Keratinocyte (primary cell): ENCODE measurements at regions not wholly inside any gene's neighbourhood (a gene's known extent, or its start where the extent isn't known, plus 50 kb on each side); places are given as distances from the start of the nearest gene placed in this dataset.

Experiments
- DNase-seq: peaks from one replicate; pipeline ENCODE4 v3.0.0-alpha.2; 2011; ENCODE audit warnings: low read depth, missing footprints, low spot score
- FAIRE-seq: peaks from 2 replicates; lab custom pipeline; 2011; peaks lifted over from hg19 to GRCh38; lab: Jason Lieb, UNC
- H2AFZ ChIP-seq: 2 replicates; pipeline ENCODE4 v1.6.0; 2012; ENCODE audit warnings: low read length, control low read depth, inconsistent platforms; ENCODE audit not compliant: control insufficient read depth
- H3K27ac ChIP-seq: 2 replicates; pipeline ENCODE4 v1.5.1; 2011; ENCODE audit warnings: low read length; ENCODE audit not compliant: control insufficient read depth, insufficient read depth
- H3K27me3 ChIP-seq: 3 replicates; pipeline ENCODE4 v1.6.0; 2011; ENCODE audit warnings: low read length; ENCODE audit not compliant: control insufficient read depth, insufficient read depth; ENCODE audit errors: extremely low read depth
- H3K36me3 ChIP-seq, 2 experiments: 2 replicates in 1 of 2; 3 replicates in 1 of 2; pipeline ENCODE4 v1.5.1; 2011; ENCODE audit warnings: low read length in 2 of 2, mild to moderate bottlenecking in 1 of 2; ENCODE audit not compliant: control insufficient read depth in 2 of 2, insufficient read depth in 2 of 2; ENCODE audit errors: extremely low read depth in 1 of 2
- H3K4me1 ChIP-seq: 3 replicates; pipeline ENCODE4 v1.5.1; 2011; ENCODE audit warnings: low read length; ENCODE audit not compliant: control insufficient read depth, insufficient read depth; ENCODE audit errors: extremely low read depth
- H3K4me2 ChIP-seq: 3 replicates; pipeline ENCODE4 v1.6.0; 2011; ENCODE audit warnings: low read depth, low read length; ENCODE audit not compliant: control insufficient read depth, insufficient read depth; ENCODE audit errors: extremely low read depth
- H3K4me3 ChIP-seq, 3 experiments: fragments of 200-600 bp in 1 of 3; sonication (generic) in 1 of 3; 2 replicates in 2 of 3; 3 replicates in 1 of 3; pipeline ENCODE4 v1.5.1; 2011 to 2016; ENCODE audit warnings: low read length in 3 of 3, mild to moderate bottlenecking in 3 of 3, control low read depth in 2 of 3, inconsistent platforms in 1 of 3, low read depth in 1 of 3, mixed read lengths in 1 of 3, mixed run types in 1 of 3, moderate library complexity in 1 of 3; ENCODE audit not compliant: control insufficient read depth in 2 of 3, insufficient read depth in 2 of 3; ENCODE audit errors: extremely low read depth in 1 of 3
- H3K79me2 ChIP-seq: 2 replicates; pipeline ENCODE4 v1.6.0; 2012; ENCODE audit warnings: low read length; ENCODE audit not compliant: control insufficient read depth, insufficient read depth
- H3K9ac ChIP-seq: 3 replicates; pipeline ENCODE4 v1.6.0; 2011; ENCODE audit warnings: low read length; ENCODE audit not compliant: control insufficient read depth, insufficient read depth; ENCODE audit errors: extremely low read depth
- H3K9me1 ChIP-seq: 3 replicates; pipeline ENCODE4 v1.6.0; 2011; ENCODE audit warnings: low read length; ENCODE audit not compliant: control insufficient read depth, insufficient read depth; ENCODE audit errors: extremely low read depth
- H3K9me3 ChIP-seq: 2 replicates; pipeline ENCODE4 v1.5.1; 2012; ENCODE audit warnings: low read depth, low read length; ENCODE audit not compliant: control insufficient read depth
- H4K20me1 ChIP-seq: 3 replicates; pipeline ENCODE4 v1.6.0; 2011; ENCODE audit warnings: low read length; ENCODE audit not compliant: control insufficient read depth, insufficient read depth; ENCODE audit errors: extremely low read depth
- EZH2 ChIP-seq: IDR thresholded peaks from one replicate; pipeline ENCODE4 v1.6.1; 2012; ENCODE audit warnings: inconsistent platforms, mild to moderate bottlenecking, low read length, moderate library complexity
- dilution Hi-C: fragments of 300-500 bp; cut with MboI; formaldehyde crosslinking; loops from one replicate; pipeline ENCODE4 v1.7.0; 2020; ENCODE audit warnings: low sequenced_read_pairs; ENCODE audit not compliant: extremely low pct_ligation_motif_present
- TF ChIP-seq, protein P1 (sequence below), 3 experiments: IDR thresholded peaks in 1 of 3; conservative IDR thresholded peaks in 1 of 3; optimal IDR thresholded peaks in 1 of 3; 2 replicates in 2 of 3; 3 replicates in 1 of 3; pipeline versions ENCODE3 to v1.5.1; 2011; ENCODE audit warnings: low read length in 3 of 3, mild to moderate bottlenecking in 3 of 3, moderate library complexity in 2 of 3, control low read depth in 1 of 3, inconsistent platforms in 1 of 3; ENCODE audit not compliant: insufficient read depth in 2 of 3; ENCODE audit errors: extremely low read depth in 1 of 3

DNA sequence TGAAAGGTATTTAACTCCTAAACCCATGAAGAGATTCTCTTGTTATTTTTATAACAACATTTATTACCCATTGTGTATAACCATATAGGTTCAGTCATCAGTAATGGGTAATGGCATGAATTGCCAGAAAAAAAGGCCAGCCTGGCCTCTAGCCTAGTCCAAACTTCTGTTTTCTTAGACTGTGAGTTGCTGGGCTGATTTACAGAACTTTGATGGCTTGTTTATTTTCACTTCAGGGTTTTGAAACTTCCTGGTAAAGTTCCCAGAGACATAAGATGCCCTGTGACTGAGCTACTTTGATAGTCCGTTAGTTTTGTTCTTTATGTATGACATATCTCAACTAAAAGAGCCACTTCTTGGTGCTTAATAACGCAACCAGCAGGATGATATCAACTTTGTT is 164.8 kb downstream of the METTL4 start:
- no peaks in the 10 kb centered on the region for H3K27me3 ChIP-seq
- no peak overlapping the region for H3K4me3 ChIP-seq
- dilution Hi-C loops = no loop called here
- no peak overlapping the region for H3K9ac ChIP-seq
- H3K9me3 ChIP-seq = no peaks in the 10 kb centered on the region
- no peaks in the 10 kb centered on the region for H3K9me1 ChIP-seq
- no peaks in the 10 kb centered on the region for H4K20me1 ChIP-seq
- H3K4me2 ChIP-seq = no peak overlapping the region
- TF ChIP-seq EZH2 = no peak
- TF ChIP-seq, protein P1, sequence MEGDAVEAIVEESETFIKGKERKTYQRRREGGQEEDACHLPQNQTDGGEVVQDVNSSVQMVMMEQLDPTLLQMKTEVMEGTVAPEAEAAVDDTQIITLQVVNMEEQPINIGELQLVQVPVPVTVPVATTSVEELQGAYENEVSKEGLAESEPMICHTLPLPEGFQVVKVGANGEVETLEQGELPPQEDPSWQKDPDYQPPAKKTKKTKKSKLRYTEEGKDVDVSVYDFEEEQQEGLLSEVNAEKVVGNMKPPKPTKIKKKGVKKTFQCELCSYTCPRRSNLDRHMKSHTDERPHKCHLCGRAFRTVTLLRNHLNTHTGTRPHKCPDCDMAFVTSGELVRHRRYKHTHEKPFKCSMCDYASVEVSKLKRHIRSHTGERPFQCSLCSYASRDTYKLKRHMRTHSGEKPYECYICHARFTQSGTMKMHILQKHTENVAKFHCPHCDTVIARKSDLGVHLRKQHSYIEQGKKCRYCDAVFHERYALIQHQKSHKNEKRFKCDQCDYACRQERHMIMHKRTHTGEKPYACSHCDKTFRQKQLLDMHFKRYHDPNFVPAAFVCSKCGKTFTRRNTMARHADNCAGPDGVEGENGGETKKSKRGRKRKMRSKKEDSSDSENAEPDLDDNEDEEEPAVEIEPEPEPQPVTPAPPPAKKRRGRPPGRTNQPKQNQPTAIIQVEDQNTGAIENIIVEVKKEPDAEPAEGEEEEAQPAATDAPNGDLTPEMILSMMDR (optimal IDR thresholded peaks at IDR 0.05 in 1 of 3, IDR thresholded peaks at IDR 0.05 in 1 of 3, conservative IDR thresholded peaks at IDR 0.05 in 1 of 3; ENCODE audit: extremely low read depth in 1 of 3, insufficient read depth in 2 of 3, low read length in 3 of 3) = no peak
- H3K4me1 ChIP-seq = peaks cover 18% of the 10 kb centered on the region
- H3K79me2 ChIP-seq = no peaks in the 10 kb centered on the region
- DNase-seq (no peak), FAIRE-seq (no peak)
- H3K36me3 ChIP-seq = no peaks in the 10 kb centered on the region
- no peak overlapping the region for H2AFZ ChIP-seq
- H3K27ac ChIP-seq = no peak overlapping the region

DNA sequence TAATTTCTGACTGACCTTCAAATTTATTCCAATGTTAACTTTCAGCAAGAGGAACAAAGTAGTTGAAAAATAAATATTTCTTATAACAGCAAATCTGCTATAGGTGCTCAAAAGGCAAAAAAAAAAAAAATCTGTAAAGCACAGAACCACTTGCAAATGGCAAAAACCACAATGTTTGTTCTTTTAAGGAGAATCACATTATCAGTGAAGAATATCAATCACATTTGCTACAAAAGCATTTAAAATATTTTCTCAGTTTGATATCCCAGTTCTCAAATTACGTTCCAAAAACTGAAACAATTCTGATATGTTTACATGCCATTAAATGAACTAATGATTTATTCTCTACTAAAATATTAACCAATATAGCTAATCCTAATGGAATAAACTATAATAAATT is 163.3 kb downstream of the METTL4 start:
- no peak overlapping the region for H3K4me2 ChIP-seq
- TF ChIP-seq, protein P1 (optimal IDR thresholded peaks at IDR 0.05 in 1 of 3, IDR thresholded peaks at IDR 0.05 in 1 of 3, conservative IDR thresholded peaks at IDR 0.05 in 1 of 3; ENCODE audit: extremely low read depth in 1 of 3, insufficient read depth in 2 of 3, low read length in 3 of 3) = no peak
- TF ChIP-seq EZH2 = no peak
- no peaks in the 10 kb centered on the region for H3K9me1 ChIP-seq
- H3K27ac ChIP-seq = no peak overlapping the region
- no peak overlapping the region for H2AFZ ChIP-seq
- DNase-seq = no peak
- no peak for FAIRE-seq
- no peaks in the 10 kb centered on the region for H3K79me2 ChIP-seq
- dilution Hi-C loops = no loop called here
- no peaks in the 10 kb centered on the region for H4K20me1 ChIP-seq
- no peaks in the 10 kb centered on the region for H3K36me3 ChIP-seq
- H3K9ac ChIP-seq = no peak overlapping the region
- H3K27me3 ChIP-seq = no peaks in the 10 kb centered on the region
- H3K4me1 ChIP-seq = peaks cover 30% of the 10 kb centered on the region
- no peaks in the 10 kb centered on the region for H3K9me3 ChIP-seq
- H3K4me3 ChIP-seq = no peak overlapping the region
